Putamen (tissue), 1 donor: ENCODE measurements at regions not wholly inside any gene's neighbourhood (a gene's known extent, or its start where the extent isn't known, plus 50 kb on each side); places are given as distances from the start of the nearest gene placed in this dataset.

ENCODE experiments used
- DNase-seq: peaks from one replicate; pipeline ENCODE4 v3.0.0-alpha.2; 2016; ENCODE audit warnings: low spot score

DNA sequence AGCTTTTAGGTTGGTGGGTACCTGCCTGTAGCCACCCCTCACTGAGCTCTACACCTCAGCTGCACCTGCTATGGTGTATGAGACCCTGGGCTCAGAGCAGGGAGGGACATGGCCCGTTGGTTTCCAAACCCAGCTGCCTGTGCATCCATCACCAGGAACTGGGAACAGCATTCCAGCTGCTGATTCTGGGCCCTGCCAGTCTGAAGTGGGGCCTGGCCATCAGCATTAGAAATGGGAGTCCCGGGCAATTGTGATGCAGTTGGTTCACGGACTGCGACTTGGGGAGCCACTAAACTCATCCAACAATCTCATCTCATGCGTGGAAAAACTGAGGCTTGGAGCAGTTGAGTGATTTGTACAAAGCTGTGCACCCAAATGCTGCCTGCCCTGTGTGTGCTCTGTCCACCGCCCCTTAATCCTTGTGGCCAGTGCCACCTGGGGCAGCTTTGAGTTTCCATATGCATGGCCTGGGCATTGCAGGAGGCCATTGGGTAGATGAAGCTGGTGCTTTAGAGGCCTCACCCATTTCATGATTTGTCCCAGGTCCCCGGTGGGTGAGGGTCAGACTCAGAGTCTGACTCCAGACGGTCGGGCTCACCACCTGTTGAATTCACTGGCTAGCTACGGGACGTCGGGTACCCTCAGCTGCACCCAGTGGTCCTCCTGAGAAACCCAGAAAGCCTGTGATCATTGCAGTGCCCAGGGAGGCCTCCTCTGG, 109.0 kb upstream of the SHH start:
- DNase-seq = no peak

DNA sequence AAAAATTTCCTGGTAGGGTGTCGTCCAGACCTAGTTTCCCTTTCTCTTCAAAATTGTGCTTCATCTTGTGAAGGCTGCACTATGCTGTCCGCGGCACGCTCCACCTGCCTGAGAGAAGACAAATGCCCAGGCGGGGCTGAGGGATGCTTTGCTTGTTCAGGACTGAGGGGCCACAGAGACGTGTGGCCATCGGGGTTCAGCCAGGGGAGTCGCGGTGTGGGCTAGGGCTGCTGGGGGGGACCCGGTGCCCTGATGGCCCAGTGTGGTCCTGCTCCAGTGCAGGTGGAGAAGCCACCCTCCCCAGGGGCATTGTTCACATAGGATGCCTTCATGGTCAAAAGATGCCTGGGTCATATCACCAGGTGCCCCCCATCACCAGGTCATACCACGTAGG, 107.8 kb upstream of the SHH start:
- DNase-seq = no peak

DNA sequence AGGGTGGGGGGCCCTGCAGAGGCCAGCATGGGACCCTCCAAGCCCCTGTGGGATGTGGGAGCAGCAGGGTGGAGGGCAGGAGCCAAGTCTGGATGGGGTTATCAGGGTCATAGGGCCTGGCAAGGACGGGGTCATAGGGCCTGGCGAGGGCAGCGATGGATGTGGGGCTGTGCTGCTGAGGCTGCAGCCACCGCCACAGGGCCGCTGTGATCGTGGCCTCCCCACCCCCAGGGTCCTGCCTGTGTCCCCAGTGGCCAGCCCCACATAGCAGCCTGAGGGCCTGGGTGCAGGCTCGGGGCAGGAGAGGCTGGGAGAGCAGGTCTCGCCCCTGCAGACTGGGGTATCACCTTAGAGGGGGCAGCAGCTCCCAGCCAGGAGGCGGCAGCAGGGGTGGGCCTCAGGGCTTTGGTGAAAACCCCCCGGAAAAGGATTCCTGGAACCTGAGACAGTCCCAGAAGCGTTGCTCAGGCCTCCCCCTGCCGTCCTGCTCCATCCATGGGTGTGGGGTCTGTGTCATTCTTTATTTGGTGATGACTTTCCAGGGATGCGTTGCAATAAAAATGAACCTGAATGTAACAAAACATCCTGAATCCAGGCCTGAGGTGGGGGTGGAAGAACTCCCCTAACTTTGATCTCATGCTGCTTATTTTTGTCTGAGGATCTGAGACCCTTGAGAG, 107.3 kb upstream of the SHH start:
- no peak for DNase-seq

DNA sequence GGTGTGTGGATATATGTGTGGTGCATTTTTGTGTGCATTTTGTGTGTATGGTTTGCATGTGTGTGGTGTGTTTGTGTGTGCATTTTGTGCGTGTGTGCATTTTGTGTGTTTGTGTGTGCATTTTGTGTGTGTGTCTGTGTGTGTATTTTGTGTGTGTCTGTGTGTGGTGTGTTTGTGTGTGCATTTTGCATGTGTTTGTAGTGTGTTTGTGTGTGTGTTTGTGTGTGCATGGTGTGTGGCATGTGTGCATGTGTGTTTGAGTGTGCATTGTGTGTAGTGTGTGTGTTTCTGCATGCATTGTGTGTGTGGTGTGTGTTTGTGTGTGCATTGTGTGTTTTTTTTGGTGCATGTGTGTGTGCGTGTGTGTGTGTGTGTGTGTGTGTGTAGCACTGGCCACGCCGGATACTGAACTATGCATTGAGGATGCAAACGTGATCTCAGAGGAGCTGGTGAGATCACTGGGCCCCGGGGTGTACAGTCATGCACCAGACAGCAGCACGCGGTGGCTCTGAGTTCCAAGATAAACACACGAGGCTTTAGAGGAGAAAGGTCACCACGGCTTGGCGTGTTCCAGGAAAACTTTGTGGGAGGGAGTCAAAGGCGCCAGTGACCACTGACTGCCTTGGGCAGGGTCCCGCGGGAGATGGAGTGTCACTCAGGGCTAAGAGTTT, 106.6 kb upstream of the SHH start:
- no peak for DNase-seq

DNA sequence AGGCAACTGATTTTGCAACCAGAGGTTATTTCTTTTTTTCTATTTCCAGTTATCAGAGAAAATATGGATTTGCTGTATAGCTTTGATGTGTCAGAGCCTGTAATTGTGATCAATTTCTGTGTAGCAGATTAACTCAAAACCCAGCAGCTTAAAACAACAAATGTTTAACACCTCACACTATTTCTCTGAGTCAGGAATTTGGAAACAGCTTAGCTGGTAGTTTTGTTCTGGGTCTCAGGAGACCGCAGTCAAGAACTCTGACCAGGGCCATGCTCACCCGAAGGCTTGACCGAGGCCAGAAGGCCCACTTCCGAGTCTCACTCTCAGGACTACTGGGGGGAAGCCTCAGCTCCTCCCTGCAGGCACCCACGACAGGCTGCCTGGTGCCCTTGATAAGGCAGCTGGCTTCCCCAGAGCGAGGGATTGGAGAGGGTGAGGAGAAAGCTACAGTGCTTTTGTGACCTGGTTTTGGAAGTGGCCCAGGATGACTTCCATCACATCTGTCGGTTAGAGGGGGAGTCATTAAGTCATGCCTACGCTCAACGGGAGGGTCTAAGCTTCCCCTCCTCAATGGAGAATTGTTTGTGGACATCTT, 105.7 kb upstream of the SHH start:
- no peak for DNase-seq

DNA sequence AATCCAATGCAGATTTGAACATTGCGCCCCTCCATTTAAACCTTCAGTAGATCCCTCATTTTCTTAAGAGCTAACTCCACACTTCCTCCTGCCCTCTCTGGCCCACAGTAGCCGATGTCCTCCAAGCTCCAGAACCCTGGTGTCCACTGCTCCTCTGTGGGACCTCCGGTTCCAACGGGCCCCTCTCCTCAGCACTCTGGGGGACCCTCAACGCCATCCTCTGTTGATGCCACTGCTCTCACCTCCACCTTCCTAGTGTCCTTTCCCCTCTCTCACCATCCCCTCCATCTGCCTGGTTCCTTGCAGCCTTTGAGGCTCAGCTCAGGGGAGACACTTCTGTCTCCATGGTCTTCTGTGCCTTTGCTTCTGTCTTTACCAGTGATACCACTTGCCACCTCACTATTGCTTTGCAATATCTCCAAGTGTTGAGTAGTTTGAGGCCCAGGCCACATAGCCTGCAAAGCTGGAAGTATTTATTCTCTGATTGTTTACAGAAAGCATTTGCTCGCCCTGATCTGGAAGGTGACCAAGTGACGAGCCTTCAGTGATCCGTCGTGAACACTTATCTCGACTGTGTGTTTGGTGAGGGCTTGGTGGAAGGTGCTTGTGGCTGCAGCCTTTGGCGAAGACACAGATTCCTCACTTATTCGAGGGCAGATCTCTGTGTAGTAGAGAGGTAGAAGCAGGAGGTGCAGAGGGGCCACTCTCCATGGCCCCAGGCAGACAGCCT, 104.8 kb upstream of the SHH start:
- no peak for DNase-seq

DNA sequence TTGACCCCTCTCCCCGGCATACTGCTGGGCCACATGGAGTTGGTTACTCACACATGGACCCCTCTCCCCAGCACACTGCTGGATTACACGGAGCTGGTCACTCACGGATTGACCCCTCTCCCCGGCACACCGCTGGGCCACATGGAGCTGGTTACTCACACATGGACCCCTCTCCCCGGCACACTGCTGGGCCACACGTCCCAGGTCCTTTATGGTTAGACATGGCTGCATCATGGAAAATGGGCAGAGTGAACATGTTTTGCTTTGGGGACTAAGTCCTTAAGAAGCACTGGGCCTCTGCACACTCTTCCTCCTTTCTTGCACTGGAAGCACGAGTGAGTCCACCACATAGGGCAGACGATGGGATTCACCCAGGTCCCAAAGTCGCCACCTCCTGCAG, 102.1 kb upstream of the SHH start:
- no peak for DNase-seq

DNA sequence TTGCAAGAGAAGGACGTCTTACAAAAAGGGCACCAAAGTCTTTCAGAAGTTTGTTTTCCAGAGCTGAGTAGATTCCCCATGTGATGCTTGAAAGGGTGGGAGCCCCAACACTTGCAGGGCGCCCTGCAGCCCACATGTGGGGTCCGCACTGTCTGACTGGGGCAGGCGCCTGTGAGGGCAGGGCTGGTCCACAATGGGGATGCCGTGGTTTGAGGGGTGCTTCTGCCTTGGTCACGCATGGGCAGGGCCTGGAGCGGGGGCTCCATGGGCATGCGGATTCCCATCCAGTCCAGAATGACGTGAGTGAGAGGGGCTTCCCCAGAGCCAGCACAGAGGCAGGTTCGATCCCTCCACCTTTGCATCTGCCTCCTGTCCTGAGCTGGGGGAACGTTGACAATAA, 101.5 kb upstream of the SHH start:
- DNase-seq = no peak

DNA sequence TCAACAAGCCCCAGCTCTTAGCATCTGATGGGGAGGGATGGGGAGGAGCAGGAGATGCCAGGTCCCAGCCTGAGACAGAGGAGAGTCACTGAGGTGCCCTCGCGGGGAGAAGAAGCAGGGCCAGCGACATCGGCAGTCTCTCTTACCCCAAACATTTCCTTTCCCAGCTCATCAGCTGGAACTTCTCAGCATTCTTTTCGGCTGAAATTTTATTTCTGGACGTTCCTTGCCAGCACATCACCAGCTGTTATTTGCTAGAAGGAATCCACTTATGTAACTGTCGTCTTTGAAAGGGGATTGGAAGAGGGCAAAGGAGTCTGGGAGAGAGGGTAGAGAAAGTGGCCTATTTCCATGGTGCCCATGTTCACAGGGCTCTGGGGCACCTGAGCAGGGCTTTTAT, 101.0 kb upstream of the SHH start:
- DNase-seq = no peak

DNA sequence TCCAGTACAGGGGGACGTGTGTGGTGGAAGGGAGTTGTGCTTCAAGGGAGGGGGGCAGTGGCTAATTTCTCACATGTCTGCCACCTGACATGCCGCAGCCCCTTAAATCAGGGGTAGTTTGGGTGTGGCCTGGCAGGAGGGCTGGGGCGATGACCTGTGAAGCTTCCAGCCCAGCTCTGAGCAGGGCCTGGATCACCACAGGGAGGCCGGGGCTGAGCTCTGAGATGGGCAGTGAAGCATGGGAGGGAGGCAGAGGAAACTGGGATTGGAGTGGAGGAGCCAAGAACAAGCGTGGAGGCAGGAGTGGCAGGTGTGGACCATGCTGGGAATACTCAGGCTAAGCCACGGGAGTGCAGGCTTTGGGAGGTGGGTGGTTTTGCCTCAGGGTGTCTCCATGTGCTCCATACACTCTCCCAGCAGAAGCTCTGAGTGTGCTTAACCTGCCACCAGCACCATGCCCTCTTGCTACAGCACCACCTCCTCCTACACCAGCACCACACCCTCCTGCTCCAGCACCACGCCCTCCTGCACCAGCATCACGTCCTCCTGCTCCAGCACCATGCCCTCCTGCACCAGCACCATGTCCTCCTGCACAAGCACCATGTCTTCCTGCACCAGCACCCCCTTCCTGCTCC, 99.3 kb upstream of the SHH start:
- no peak for DNase-seq

DNA sequence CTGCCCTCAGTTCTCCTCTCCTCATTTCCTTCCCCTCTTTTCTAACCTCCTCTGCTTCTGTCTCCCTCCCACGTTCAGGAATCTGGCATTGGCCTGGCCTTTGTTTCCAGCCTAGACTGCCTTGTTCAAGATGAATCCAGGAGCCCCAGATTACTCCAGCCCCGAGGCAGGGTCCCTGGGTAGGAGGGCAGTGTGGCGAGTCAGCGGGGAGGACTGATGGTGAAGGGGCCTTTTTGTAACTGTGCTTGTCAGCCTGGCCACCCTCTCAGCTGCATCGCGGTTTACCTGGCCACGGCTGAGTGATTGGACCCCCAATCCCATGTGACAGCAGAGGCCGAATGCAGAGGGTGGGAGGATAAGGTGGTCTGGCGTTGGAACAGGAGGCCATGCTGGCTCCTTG, 96.1 kb upstream of the SHH start:
- no peak for DNase-seq

DNA sequence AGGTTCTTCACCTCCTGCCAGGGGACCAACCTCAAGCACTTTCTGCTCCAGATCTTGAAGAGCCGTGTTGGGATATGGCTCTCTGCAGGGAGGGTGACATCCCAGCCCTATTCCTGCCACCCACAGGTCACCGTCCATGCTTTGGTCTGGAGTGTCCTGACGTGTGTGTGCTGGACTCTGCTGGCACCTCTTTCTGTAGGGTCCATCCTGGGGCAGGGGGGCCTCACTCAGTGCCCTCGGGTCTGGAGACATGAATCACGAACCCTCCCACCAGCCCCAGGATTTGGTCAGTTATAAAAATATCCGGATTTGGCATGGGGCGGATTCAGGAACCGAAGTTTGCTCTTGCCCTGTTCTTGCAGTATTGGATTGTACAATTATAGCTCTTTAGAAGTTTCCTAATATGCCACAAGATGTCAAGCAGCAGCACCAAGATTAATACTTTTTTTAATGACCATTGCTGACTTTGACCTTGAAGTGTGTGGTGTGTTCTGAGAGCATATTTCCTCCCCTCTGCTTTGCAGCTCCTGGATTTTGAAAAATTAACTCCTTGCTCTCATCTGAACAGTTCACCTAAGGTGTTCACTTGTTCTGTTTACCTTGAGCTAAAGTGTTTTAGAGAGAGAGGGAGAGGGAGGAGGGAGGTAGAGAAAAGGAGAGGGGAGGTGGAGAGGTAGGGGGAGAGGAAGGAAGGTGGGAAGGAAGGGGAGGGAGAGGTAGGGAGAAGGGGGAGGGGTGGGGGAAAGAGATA, 95.4 kb upstream of the SHH start:
- no peak for DNase-seq

DNA sequence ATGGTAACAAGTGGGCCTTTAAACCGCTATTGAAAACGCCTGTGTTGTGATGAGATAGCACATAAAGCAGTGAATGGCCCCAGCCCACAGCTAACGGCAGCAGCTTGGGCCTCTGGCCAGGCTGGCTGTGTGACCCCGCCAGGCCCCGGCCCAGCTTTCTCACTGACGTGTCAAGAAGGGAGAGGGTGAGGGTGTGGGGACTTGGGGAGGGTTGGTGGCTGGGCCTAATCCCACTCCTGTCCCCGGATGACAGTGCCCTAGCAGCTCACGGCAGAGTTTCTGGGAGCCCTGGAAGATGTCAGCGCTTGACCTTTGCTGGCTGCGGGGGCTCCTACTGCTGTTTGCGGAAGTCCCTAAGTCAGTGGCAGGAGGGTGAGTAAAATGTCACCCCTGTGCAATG, 88.9 kb upstream of the SHH start:
- DNase-seq = no peak

DNA sequence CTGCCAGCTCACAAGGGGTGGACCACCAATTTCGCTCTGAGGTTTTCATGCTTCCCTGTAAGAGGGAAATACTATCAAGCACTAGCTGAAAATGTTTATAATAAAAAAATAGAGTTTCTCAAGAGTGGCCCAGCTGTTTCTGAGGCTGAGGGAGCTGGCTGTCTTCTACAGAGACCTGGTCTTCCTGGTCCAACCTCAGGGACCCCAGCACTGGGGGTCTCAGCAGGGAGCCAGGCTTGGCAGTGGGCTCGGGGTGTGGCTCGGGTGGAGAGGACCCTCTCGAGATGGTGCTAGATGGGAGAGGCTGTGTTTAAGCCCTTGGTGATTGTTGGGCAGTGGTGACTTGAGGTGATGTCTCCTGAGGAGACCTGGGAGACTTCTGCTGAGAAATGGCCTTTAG, 87.3 kb upstream of the SHH start:
- DNase-seq = no peak

DNA sequence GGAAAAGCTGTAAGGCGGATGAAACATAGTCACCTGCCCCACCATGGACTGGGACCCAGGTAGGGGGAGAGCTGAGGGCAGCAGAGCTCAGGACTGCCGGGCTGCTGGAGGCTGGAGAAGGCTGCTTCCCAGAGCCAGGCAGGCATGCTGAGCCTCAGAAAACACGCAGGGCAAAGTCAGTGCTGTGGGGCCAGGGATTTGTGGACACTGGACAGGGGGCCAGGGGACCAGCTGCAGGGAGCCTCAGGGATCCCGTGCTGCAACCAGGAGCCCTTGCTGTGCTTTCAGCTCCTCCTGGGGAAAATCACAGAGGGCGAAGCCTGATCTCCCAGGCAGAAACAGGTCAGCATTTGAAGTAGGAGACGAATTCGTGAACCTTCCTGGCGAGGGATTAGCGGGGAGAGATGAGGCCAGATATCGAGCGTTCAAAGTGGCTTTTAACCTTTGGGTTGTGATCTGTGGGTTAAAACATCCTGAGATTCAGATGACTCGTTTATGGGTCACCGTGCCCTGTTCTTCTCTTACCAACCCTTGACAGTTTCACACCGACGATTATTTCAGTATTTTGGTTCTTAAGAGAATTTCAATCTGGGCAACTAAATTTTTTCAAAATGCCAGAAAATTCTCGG, 85.6 kb upstream of the SHH start:
- no peak for DNase-seq

DNA sequence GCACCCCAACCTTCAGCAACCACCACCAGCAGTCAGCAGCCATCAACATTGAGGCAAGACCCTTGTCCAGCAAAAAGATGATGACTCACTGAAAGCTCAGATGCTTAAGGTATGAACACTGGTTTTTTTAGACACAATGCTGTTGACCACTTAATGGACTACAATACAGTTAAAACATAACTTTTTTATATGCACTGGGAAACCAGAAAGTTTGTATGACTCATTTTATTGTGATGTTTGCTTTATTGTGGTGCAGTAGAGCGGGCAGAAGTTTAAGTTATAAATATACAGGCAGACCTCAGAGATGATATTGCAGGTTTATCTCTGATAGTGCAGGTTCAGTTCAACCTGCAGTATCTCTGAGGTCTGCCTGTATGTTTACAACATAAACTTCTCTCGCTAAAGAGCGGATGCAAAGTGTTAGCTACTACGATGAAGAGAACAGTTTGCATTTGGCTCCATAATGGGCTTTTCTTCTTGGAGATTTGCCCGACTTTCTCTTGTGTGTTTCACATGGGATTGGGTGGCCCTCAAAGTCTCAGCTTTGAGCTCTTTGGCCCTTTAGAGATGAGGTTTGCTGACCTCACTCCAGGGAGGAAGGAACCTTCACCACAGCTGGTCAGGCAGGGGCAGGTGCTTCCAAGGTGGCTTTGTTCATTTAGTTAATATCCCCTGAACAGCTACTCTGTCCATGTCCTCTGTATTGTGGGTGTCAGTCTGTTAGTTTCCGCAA, 84.4 kb upstream of the SHH start:
- DNase-seq = no peak

DNA sequence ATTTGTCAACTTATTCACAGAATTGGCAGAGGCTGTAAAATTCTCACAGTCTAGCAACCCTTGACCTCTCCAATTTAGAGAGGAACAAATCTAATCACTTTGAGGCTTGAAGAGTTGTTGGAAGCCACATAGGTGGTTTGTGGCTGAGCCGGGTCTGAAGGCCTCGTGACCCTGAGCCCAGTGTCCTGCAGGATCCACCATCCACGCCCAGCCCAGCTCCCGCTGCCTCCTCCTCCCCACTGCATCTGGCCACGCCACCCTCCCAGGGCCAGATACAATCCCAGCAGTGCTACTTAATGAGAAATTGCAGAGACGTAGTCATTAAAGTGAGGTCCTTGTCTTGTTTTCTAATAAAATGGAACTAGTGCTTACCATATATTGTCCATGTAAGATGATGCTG, 81.4 kb upstream of the SHH start:
- DNase-seq = no peak

DNA sequence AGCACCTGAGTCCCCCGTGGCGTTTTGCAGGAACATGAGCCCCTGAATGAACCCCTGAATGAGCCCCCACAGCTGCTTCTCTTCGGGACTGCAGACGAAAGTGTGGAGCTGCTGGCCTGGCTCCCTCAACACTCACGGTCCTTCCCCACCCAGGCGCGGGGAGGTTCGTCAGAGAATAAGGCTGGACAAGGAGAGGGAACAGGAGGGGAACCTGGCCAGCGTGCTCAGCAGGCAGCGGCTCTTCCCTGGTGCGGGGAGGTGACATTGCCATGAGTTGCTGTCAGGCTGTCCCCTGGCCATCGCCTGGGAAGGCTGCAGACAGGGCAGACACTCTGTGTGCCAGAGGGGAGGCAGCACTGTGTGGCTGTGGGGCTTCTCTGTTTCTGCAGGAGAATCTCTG, 80.9 kb upstream of the SHH start:
- DNase-seq = no peak

DNA sequence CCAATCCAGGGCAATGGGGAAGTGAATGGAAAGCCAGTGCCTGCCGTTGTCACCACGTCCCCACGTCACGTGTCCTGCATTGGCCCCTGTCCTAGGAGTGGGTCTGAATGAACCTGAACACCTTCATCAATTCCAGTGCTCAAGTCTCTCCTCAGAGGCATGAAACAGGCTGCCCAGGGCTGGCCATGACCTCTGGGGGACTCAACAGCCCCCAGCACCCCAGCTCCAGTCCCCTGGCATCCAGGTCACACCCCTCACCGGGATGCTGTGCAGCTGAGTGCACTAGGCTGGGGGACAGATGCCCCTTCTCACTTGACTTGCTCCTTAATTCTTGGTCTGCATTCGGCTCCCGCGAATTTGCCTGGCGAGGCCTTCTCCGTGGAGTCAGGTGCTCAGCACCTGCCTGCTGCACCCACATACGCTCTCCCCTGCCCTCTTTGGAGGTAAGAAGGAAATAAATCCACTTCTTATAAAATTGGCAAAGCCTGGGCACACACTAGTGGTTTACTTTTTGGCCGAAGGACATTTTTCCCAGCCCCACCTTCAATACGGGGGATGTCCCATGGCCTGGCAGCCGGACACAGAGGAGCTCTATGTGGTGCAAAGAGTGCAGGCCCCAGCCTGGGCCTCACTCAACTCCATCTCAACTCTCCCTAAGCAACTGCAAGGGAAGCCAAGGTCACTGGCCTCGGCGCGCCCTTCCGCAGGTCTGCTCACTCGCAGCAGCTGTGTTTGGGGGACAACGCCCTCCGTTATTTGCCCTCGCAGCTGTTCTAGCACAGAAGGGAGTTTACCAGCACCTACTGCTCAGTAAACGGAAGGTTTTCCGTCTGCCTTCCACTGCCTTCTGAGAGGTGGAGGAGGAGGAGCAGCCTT, 77.6 kb upstream of the SHH start:
- no peak for DNase-seq
